Tongue (tissue), 1 donor: ENCODE measurements at regions not wholly inside any gene's neighbourhood (a gene's known extent, or its start where the extent isn't known, plus 50 kb on each side); places are given as distances from the start of the nearest gene placed in this dataset.
"Not testable (repeated sequence)": the region's sequence is repeated elsewhere in the genome, so short reads cannot be mapped to it uniquely, and the experiment has no call there.

ENCODE experiments used
- DNase-seq: peaks from one replicate; pipeline ENCODE4 v3.0.0-alpha.2; 2015

DNA sequence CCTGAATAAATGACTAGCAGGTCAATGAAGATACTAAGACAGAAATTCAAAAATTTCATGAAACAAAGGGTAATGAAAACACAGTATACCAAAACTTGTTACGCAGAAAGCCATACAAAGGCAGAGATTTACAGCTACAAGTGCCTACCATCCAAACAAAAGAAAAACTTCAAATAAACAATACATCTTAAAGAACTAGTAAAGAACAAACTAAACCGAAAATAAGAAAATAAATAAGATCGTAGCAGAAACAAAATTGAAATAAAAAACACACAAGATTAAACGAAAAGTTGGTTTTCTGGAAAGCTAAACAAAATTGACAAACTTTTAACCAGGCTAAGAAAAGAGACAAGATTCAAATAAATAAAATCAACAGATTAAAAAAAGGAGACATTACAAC, 51.5 kb downstream of the VPREB1 start:
- DNase-seq, result not testable (repeated sequence)

DNA sequence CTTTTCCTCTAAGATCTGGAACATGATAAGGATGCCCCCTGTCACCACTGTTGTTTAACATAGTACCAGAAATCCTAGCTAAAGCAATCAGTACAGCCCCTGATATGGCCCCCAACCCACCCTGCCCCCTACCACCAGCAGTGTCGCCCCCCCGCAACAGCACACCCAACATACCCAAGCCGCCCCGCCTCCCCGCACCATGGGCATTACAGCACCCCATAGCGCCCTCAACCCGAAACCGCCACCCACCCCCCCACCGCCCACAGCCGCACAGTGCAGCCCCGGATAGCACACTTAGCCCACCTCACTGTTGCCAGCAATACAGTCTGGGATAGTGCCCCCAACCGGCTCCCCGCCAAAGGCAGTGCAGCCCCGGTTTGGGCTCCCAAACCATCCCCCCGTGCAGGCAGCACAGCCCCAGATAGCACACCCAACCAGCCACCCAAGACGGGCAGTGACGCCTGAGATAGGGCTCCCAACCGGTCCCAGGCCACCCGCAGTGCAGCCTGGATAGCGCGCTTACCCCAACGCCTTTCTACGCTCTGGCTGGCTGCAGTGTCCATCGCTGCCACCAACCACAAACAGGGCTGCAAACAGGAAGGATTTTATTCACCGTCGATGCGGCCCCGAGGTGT, 52.7 kb downstream of the VPREB1 start:
- DNase-seq, result peak; percentile 12

DNA sequence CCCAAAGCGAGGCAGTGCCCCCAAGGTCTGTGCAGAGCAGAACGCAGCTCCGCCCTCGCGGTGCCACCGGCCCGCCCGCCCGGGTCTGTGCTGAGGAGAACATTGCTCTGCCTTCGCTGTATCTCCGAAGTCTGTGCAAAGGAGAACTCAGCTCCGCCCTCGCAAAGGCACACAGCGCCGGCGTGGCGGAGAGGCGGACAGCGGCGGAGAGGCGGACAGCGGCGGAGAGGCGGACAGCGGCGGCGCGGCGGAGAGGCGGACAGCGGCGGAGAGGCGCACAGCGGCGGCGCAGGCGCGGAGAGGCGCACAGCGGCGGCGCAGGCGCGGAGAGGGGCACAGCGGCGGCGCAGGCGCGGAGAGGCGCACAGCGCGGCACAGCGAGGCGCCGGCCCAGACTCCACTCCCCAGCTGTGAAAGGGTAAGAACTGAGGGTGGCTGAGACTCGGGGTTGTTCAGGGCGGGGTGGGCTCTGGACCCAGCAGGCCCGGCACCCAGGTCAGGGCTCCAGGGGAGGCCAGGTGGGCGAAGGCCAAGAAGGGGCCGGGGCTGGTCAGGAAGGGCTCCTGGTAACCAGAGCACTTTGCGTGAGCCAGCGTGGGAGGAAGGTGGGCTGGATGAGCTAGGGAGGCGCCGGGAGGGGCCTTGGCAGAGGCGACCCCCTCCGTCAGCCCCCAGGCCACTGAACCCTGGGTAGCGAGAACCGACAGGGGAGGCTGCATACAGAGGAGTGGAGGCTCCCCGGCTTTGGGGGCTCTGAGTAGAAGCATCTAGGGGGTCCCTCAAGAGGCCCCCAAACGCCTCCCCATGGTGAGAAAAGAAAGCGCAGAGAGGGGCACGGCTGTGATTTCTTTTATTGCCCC, 53.4 kb downstream of the VPREB1 start:
- peak; percentile 82 for DNase-seq

DNA sequence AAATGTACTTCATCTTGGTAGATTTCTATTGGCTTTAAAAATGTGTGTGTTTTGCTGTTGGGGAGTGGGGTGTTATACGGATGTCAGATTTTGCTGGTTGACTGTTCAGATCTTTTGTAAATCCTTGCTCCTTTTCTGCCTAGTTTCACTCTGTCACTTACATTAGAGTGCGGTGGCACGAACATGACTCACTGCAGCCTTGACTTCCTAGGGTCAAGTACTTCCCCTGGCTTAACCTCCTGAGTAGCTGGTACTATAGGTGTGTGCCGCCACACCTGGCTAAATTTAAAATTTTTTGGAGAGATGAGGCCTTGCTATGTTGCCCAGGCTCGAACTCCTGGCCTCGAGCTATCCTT, 54.0 kb downstream of the VPREB1 start:
- not testable (repeated sequence) for DNase-seq

DNA sequence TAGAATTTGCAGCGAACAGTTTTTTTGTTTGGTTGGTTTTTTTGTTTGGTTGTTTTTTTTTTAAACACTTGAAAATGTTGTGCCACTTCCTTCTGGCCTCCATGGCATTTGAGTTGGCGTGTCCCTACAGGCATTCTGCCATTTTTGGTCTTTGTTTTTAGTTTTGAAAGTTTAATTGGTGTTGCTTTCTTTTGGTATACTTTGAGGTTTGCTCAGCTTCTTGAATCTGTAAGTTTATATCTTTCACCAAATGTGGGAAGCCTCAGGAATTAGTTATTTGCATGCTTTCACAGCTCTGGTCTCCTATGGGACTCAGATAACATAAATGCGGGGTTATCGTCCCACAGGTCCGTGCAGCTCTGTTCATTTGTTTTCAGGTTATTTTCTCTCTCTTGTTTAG, 55.9 kb downstream of the VPREB1 start:
- not testable (repeated sequence) for DNase-seq

DNA sequence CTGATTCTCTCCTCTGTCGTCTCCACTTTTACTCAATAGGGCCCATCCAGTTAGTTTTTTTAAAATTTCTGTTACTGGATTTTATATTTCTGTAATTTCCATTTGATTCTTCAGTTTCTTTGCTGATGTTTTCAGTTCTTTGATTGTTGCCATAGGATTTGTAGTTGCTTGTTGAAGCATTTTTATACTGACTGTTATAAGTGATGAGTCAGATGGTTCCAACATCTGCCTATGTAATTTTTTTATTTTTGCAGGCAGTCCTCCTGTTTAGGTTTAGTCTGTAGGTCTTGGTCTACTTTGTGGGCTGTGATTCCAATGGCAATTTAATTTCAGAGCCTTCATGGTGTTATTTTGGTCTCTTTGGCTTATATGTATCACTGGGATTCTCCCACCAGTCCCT, 56.4 kb downstream of the VPREB1 start:
- DNase-seq, result not testable (repeated sequence)

DNA sequence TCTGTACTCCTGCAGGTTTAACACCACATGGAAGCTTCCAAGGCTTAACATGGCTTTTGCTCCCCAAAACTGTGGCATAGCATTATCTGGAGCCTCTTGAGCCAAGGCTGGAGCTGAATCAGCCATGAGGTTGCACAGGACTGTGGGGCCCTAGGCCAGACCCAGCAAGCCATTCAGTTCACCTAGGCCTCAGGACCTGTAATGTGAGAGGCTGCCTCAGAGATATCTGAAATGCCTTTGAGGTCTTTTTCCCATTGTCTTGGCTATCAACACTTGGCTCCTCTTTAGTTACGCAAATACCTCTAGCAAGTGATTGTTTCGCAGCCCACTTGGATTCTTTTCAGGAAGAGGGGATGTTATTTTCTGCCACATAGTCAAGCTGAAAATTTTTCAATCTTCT, 72.0 kb downstream of the VPREB1 start:
- no peak for DNase-seq

DNA sequence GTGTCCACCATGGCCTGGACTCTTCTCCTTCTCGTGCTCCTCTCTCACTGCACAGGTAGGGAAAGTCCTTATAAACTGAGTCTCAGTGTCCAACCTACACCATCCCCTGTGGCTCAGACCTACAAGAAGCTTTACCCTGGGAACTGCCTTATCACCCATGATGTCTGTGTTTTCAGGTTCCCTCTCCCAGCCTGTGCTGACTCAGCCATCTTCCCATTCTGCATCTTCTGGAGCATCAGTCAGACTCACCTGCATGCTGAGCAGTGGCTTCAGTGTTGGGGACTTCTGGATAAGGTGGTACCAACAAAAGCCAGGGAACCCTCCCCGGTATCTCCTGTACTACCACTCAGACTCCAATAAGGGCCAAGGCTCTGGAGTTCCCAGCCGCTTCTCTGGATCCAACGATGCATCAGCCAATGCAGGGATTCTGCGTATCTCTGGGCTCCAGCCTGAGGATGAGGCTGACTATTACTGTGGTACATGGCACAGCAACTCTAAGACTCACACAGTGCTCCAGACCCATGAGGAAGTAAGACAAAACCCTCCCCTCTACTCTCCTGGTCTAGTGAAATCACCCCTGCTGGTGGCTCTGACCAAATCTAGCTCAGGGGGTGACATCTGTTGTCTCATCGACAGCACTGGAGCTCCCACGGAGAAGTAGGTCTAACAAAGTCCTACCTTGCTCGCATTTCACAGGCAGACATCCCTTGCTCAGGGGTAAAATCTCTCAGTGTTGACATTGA, 74.3 kb downstream of the VPREB1 start:
- no peak for DNase-seq

DNA sequence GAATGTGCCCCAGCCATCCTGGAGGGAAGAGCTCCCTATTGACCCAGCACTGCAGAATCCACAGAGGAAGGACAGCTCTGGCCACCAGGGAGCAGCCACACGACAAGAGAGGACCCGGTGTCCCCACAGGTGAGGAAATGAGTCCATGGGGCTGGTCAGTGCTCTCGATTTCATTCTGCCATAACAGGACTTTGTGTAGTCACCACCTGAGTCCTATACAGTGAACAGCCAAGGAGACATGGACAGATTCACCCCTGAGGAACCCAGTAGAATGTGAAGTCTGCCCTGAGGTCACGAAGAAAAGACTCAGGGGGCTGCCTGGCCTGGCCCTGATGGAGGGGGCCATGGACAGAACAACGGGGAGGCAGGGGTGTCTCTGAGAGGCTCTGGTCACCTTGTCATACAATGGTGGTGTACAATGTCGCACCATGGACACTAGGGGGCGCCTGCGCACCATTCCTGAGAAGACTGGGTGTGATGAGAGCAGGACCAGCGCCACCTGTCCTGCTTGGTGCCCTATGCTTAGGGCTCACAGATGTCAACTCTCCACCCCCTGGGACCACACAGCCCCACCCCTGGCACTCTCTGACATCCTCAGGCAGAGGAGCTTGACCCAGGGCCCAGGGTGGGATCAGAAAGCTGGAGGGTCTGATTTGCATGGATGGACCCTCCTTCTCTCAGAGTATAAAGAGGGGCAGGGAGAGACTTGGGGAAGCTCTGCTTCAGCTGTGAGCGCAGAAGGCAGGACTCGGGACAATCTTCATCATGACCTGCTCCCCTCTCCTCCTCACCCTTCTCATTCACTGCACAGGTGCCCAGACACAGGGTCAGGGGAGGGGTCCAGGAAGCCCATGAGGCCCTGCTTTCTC, 77.4 kb downstream of the VPREB1 start:
- DNase-seq, result peak; percentile 85

DNA sequence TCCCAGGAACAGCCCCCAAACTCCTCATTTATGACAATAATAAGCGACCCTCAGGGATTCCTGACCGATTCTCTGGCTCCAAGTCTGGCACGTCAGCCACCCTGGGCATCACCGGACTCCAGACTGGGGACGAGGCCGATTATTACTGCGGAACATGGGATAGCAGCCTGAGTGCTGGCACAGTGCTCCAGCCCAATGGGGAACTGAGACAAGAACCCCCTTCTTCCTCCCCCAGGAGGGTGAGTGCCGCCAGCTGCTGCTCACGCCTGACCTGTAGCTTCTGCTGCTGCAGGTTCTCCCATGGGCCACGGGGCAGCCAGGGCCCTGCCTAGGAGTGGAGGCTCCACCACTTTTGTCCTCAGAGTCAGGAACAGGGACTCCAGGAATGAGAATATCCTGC, 78.2 kb downstream of the VPREB1 start:
- DNase-seq, result no peak

DNA sequence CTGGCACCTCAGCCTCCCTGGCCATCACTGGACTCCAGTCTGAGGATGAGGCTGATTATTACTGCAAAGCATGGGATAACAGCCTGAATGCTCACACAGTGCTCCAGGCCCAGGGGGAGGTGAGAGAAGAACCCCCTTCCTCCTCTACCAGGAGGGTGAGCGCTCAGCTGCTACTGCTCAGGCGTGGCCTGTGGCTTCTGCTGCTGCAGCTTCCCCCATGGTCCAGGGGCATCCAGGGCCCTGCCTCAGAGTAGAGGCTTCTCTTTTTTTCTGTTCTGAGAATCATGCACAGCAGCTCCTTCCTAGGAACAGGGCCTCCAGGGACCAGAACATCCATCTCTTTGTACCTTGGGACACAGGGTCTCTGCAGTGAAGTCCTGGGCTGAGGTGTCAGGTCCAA, 83.1 kb downstream of the VPREB1 start:
- no peak for DNase-seq

DNA sequence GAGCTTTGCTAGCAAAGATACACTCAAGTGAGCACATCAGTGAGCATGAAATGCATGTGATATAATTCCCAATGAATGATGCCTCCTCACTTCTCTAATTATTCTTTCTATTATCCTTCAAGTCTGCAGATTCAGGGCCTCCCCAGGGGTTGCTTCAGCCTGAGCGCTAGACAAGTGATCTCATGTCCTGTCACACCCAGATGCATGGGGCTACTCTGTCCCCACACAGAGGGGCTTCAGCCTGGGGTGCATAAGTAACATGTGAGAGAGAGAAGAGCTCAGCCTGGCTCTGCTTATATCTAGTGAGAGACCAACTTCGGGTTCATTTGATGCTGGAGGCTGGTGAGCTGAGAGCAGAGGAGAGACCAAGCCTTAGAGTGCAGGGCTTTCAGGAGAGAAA, 85.2 kb downstream of the VPREB1 start:
- DNase-seq, result no peak

DNA sequence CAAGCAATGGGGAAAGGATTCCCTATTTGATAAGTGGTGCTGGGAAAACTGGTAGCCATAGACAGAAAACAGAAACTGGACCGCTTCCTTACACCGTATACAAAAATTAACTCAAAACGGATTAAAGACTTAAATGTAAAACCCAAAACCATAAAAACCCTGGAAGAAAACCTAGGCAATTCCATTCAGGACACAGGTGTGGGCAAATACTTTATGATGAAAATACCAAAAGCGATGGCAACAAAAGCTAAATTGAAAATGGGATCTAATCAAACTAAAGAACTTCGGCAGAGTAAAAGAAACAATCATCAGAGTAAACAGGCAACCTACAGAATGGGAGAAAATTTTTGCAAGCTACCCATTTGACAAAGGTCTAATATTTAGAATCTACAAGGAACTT, 91.1 kb downstream of the VPREB1 start:
- DNase-seq, result not testable (repeated sequence)

DNA sequence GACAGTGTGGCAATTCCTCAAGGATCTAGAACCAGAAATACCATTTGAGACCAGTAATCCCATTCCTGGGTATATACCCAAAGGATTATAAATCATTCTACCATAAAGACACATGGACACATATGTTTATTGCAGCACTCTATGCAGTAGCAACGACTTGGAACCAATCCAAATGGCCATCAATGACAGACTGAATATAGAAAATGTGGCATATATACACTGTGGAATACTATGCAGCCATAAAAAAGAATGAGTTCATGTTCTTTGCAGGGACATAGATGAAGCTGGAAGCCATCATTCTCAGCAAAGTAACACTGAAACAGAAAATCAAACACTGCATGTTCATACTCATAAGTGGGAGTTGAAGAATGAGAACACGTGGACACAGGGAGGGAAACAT, 91.7 kb downstream of the VPREB1 start:
- not testable (repeated sequence) for DNase-seq

DNA sequence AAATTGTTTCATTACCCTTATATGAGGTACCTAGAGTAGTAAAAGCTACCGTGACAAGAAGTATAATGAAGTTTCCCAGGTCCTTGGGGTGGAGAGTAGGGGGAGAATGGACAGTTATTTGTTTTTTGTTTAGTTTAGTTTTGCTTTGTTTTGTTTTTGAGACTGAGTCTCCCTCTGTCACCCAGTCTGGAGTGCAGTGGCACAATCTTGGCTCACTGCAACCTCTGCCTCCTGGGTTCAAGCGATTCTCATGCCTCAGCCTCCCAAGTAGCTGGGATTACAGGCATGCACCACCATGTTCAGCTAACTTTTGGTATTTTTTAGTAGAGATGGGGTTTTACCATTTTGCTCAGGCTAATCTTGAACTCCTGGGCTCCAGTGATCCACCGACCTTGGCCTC, 94.2 kb downstream of the VPREB1 start:
- not testable (repeated sequence) for DNase-seq

DNA sequence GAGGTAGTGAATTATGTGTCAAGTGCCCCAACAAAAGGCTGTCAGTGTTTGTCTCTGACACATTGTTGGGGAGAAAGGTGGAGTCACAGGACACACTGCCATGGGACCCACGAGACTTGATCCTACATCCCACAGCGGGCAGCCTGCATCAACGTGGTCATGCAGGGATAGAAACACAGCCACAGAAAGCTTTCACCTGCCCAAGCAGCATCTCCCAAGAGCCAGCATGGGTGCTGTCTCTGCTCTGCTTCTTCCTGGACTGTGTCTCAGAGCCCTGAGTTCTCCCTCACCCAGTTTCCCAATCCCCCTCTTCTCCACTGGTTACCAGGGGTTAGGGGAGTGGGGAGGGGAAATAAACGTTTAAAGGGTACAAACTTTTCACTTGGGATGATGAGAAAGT, 97.2 kb downstream of the VPREB1 start:
- DNase-seq, result no peak

DNA sequence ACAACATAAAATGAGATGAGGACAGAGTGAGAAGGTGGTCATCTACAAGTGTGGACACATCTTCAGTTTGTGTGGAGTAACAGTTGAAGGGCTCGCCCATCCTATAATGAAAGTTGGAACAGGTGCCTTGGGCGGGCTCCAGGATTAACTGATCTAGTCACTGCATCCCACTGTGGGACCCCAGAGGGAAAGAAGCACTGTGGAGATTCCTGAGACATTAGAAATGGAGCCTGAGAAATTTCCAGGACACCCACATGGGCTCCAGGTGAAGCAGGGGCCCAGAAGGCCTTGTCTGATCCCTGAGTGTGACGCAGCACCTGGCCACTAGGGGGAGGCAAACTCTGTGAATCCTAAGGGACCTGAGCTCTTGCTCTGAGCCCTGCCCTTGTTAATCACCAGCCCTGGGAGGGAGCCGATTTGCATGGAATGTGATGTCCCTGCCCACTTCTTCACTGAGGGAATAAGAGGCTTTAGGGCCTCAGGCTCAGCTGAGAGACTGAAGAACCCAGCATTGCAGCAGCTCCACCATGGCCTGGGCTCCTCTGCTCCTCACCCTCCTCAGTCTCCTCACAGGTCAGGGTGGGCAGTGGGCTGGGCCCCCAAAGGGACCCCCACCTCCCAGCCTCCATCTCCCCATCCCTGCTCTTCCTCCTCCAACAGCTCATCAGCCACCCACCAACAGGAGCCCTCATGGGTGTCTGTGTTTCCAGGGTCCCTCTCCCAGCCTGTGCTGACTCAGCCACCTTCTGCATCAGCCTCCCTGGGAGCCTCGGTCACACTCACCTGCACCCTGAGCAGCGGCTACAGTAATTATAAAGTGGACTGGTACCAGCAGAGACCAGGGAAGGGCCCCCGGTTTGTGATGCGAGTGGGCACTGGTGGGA, 98.4 kb downstream of the VPREB1 start:
- peak; percentile 31 for DNase-seq

DNA sequence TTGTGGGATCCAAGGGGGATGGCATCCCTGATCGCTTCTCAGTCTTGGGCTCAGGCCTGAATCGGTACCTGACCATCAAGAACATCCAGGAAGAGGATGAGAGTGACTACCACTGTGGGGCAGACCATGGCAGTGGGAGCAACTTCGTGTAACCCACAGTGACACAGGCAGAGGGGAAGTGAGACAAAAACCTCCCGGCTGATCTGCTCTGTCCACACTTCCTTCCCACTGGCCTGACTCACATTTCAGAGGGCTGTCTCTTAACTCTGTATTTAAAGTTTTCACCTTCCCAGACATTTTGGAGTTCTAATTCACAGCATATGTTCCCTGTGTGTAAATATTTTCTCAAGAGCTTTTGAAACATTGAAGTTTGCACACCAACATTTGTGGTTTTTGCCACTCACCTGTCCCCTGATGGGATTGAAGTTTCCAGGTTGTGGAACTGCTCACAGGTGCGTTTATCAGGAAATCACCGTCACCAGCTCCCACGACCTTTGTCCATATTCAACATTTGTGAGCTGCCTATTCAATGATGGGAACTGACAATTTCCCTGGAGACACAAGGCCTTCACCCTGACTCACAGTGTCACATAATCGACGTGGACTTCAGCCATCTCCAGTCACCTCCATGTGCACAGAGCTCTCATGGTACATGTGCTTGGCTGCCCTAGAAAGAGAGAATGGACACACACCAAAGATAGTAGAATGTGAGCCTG, 99.2 kb downstream of the VPREB1 start:
- DNase-seq, result no peak

DNA sequence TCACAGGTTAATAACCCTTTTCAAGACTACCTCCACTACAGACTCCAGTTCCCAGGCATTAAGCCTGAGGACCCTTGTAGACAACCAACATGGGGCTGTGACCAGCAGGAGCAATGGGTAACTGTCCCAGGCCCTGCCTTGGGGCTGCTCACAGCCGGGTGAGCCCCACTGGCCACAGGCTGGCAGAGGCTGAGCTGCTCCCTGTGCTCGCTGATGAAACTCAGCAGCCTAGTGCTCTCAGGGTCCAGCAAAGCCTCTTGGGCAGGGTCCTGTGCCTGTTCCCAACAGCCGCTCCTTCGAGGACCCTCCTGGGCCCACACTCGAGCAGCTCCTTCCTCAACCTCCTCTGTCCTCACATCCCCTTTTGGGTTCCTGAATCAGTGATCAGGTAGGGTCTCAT, 99.8 kb downstream of the VPREB1 start:
- no peak for DNase-seq

DNA sequence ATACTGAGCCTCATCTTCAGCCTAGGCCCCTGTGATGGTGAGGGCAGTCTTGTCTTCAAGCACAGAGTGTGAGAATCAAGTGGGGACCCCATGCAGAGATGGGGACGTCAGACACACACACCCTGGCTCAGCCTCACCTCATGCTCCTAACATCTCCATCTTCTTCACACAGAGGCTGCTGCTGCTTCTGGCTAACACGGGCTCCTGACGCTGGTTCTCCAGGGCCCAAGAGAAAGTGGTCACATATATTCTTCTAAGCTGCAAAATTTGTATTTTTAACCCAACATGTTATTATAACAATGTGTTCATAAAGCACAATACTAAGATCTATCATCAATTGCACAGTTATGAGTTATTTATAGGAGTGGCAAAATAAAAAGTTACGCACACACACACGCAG, 101.2 kb downstream of the VPREB1 start:
- no peak for DNase-seq
